WTC11 (cell line): ENCODE measurements at regions not wholly inside any gene's neighbourhood (a gene's known extent, or its start where the extent isn't known, plus 50 kb on each side); places are given as distances from the start of the nearest gene placed in this dataset.
"Not testable (repeated sequence)": the region's sequence is repeated elsewhere in the genome, so short reads cannot be mapped to it uniquely, and the experiment has no call there.

Source experiments
- ATAC-seq: fragments of 200-7000 bp; cut with Tn5 transposase; 2 replicates; pipeline ENCODE4 v1.10.0; 2021; ENCODE audit warnings: mild to moderate bottlenecking, moderate library complexity
- CTCF ChIA-PET: fragments of 300-600 bp; sonication (Branson Sonifier 250); formaldehyde crosslinking; loops from one replicate; lab custom pipeline; 2021; ENCODE audit warnings: antibody characterized with exemption; lab: Charles Lee
- POLR2A ChIA-PET: fragments of 350-600 bp; sonication (Branson Sonifier 250); formaldehyde crosslinking; loops from one replicate; lab custom pipeline; 2021; ENCODE audit warnings: antibody characterized with exemption; lab: Charles Lee
- DNase-seq: peaks from one replicate; pipeline ENCODE4 v3.0.0; 2021; ENCODE audit warnings: low spot score
- H3K27ac Mint-ChIP-seq: 2 replicates; pipeline ENCODE4 v1.8.0; 2021; ENCODE audit warnings: mixed read lengths
- H3K27me3 Mint-ChIP-seq: 2 replicates; pipeline ENCODE4 v1.8.0; 2021; ENCODE audit warnings: low read depth, mild to moderate bottlenecking, moderate library complexity, mixed read lengths
- H3K36me3 Mint-ChIP-seq: 2 replicates; pipeline ENCODE4 v1.8.0; 2021; ENCODE audit warnings: mixed read lengths
- H3K4me1 Mint-ChIP-seq: 2 replicates; pipeline ENCODE4 v1.8.0; 2022; ENCODE audit warnings: mixed read lengths
- H3K4me3 Mint-ChIP-seq: 2 replicates; pipeline ENCODE4 v1.8.0; 2021; ENCODE audit warnings: mild to moderate bottlenecking, moderate library complexity, mixed read lengths
- H3K9me3 Mint-ChIP-seq: 2 replicates; pipeline ENCODE4 v1.8.0; 2021; ENCODE audit warnings: mixed read lengths
- ATF1 ChIP-seq: sonication (generic); formaldehyde crosslinking; IDR thresholded peaks from 2 replicates; pipeline ENCODE4 v1.8.1; 2023; ENCODE audit warnings: mild to moderate bottlenecking, moderate library complexity, missing genetic modification reagents
- CDX4 ChIP-seq: fragments of 250-450 bp; sonication (Bioruptor Pico); IDR thresholded peaks from 2 replicates; pipeline ENCODE4 v1.9.0; 2021; ENCODE audit warnings: moderate library complexity, mild to moderate bottlenecking, inconsistent platforms, borderline replicate concordance
- CREB1 ChIP-seq: sonication (generic); formaldehyde crosslinking; IDR thresholded peaks from 2 replicates; pipeline ENCODE4 v1.8.0; 2023; ENCODE audit warnings: mild to moderate bottlenecking, missing genetic modification reagents
- EMX1 ChIP-seq: fragments of 250-450 bp; sonication (Bioruptor Pico); IDR thresholded peaks from 2 replicates; pipeline ENCODE4 v1.8.0; 2021; ENCODE audit warnings: mild to moderate bottlenecking
- FOXJ3 ChIP-seq: sonication (generic); formaldehyde crosslinking; IDR thresholded peaks from 2 replicates; pipeline ENCODE4 v1.9.0; 2021; ENCODE audit warnings: missing genetic modification reagents, mild to moderate bottlenecking, borderline replicate concordance
- FOXP4 ChIP-seq: sonication (generic); formaldehyde crosslinking; IDR thresholded peaks from 2 replicates; pipeline ENCODE4 v1.8.0; 2022; ENCODE audit warnings: mild to moderate bottlenecking, missing genetic modification reagents
- GABPB1 ChIP-seq: sonication (generic); formaldehyde crosslinking; IDR thresholded peaks from 2 replicates; pipeline ENCODE4 v1.8.1; 2023; ENCODE audit warnings: mild to moderate bottlenecking, missing genetic modification reagents
- GRHL2 ChIP-seq: fragments of 250-450 bp; sonication (Bioruptor Pico); IDR thresholded peaks from 2 replicates; pipeline ENCODE4 v1.8.0; 2022; ENCODE audit warnings: mild to moderate bottlenecking, moderate library complexity; ENCODE audit not compliant: insufficient replicate concordance, severe bottlenecking
- HMGA2 ChIP-seq: fragments of 250-450 bp; sonication (Bioruptor Pico); IDR thresholded peaks from 2 replicates; pipeline ENCODE4 v1.4.0; 2021; ENCODE audit warnings: mild to moderate bottlenecking, moderate library complexity
- NFATC4 ChIP-seq: fragments of 250-450 bp; sonication (Bioruptor Pico); IDR thresholded peaks from 2 replicates; pipeline ENCODE4 v1.9.0; 2021; ENCODE audit warnings: mild to moderate bottlenecking
- NR3C1 ChIP-seq: sonication (generic); formaldehyde crosslinking; conservative IDR thresholded peaks from 2 replicates; pipeline ENCODE4 v1.8.1; 2023; ENCODE audit warnings: low read depth, mild to moderate bottlenecking, missing genetic modification reagents
- RORB ChIP-seq: fragments of 250-450 bp; sonication (Bioruptor Pico); IDR thresholded peaks from 2 replicates; pipeline ENCODE4 v1.9.0; 2021; ENCODE audit warnings: mild to moderate bottlenecking
- SMAD3 ChIP-seq: sonication (generic); formaldehyde crosslinking; IDR thresholded peaks from 2 replicates; pipeline ENCODE4 v1.8.0; 2022; ENCODE audit warnings: missing genetic modification reagents, mild to moderate bottlenecking, borderline replicate concordance
- SMAD4 ChIP-seq: sonication (generic); formaldehyde crosslinking; IDR thresholded peaks from 2 replicates; pipeline ENCODE4 v1.8.0; 2022; ENCODE audit warnings: mild to moderate bottlenecking, missing genetic modification reagents
- SOX15 ChIP-seq: fragments of 250-450 bp; sonication (Bioruptor Pico); IDR thresholded peaks from 2 replicates; pipeline ENCODE4 v1.9.0; 2021; ENCODE audit warnings: mild to moderate bottlenecking
- TEAD4 ChIP-seq: sonication (generic); formaldehyde crosslinking; IDR thresholded peaks from 2 replicates; pipeline ENCODE4 v1.8.0; 2022; ENCODE audit warnings: mild to moderate bottlenecking, missing genetic modification reagents
- ZNF232 ChIP-seq: sonication (generic); formaldehyde crosslinking; IDR thresholded peaks from 2 replicates; pipeline ENCODE4 v1.8.0; 2022; ENCODE audit warnings: mild to moderate bottlenecking, missing genetic modification reagents
- ZNF396 ChIP-seq: fragments of 250-450 bp; sonication (Bioruptor Pico); IDR thresholded peaks from 2 replicates; pipeline ENCODE4 v1.8.0; 2021; ENCODE audit warnings: mild to moderate bottlenecking, moderate library complexity, borderline replicate concordance
- TF ChIP-seq, protein P1 (sequence below): sonication (generic); formaldehyde crosslinking; conservative IDR thresholded peaks from 2 replicates; pipeline ENCODE4 v1.8.1; 2023; ENCODE audit warnings: mild to moderate bottlenecking, low read depth, missing genetic modification reagents, moderate library complexity
- TF ChIP-seq, protein P2 (sequence below): sonication (generic); formaldehyde crosslinking; IDR thresholded peaks from 2 replicates; pipeline ENCODE4 v1.8.1; 2022; ENCODE audit warnings: mild to moderate bottlenecking, missing genetic modification reagents, moderate library complexity, borderline replicate concordance
- TF ChIP-seq, protein P3 (sequence below): sonication (generic); formaldehyde crosslinking; conservative IDR thresholded peaks from 2 replicates; pipeline ENCODE4 v1.8.1; 2022; ENCODE audit warnings: mild to moderate bottlenecking, missing genetic modification reagents
- TF ChIP-seq, protein P4 (sequence below): sonication (generic); formaldehyde crosslinking; IDR thresholded peaks from 2 replicates; pipeline ENCODE4 v1.8.0; 2022; ENCODE audit warnings: mild to moderate bottlenecking, missing genetic modification reagents
- TF ChIP-seq, protein P5 (sequence below): sonication (generic); formaldehyde crosslinking; IDR thresholded peaks from 2 replicates; pipeline ENCODE4 v1.8.0; 2022; ENCODE audit warnings: mild to moderate bottlenecking, missing genetic modification reagents
- TF ChIP-seq, protein P6 (sequence below): sonication (generic); formaldehyde crosslinking; IDR thresholded peaks from 2 replicates; pipeline ENCODE4 v1.8.1; 2023; ENCODE audit warnings: mild to moderate bottlenecking, missing genetic modification reagents, moderate library complexity

DNA sequence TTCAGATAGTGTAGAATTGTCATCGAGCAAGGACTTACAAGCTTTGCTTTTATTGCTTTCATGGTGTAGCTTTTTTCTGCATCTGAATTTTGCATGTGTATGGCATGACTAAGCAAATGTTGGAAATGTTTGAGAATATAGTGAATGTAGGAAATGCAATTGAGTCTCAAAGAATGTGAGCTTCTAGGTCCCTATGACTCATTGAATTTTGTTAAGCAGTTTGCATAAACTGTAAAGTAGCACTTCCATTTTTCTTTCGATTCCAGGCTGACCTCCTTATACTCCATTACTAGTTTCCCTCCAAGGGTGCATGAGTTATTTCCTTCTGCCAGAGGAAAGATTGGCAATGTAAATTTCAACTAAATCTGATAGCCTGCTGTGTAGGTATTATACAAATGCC lies 619.2 kb downstream of the DIPK2A start (continued):
- TF ChIP-seq TEAD4 (no peak), SMAD3 (CRISPR knock-in tag) (no peak), FOXJ3 (CRISPR knock-in tag) (no peak), SOX15 (CRISPR knock-in tag) (no peak), ZNF232 (CRISPR knock-in tag) (no peak), FOXP4 (CRISPR knock-in tag) (no peak), SMAD4 (CRISPR knock-in tag) (no peak)
- TF ChIP-seq, protein P1, sequence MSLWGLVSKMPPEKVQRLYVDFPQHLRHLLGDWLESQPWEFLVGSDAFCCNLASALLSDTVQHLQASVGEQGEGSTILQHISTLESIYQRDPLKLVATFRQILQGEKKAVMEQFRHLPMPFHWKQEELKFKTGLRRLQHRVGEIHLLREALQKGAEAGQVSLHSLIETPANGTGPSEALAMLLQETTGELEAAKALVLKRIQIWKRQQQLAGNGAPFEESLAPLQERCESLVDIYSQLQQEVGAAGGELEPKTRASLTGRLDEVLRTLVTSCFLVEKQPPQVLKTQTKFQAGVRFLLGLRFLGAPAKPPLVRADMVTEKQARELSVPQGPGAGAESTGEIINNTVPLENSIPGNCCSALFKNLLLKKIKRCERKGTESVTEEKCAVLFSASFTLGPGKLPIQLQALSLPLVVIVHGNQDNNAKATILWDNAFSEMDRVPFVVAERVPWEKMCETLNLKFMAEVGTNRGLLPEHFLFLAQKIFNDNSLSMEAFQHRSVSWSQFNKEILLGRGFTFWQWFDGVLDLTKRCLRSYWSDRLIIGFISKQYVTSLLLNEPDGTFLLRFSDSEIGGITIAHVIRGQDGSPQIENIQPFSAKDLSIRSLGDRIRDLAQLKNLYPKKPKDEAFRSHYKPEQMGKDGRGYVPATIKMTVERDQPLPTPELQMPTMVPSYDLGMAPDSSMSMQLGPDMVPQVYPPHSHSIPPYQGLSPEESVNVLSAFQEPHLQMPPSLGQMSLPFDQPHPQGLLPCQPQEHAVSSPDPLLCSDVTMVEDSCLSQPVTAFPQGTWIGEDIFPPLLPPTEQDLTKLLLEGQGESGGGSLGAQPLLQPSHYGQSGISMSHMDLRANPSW: no peak
- TF ChIP-seq, protein P2, sequence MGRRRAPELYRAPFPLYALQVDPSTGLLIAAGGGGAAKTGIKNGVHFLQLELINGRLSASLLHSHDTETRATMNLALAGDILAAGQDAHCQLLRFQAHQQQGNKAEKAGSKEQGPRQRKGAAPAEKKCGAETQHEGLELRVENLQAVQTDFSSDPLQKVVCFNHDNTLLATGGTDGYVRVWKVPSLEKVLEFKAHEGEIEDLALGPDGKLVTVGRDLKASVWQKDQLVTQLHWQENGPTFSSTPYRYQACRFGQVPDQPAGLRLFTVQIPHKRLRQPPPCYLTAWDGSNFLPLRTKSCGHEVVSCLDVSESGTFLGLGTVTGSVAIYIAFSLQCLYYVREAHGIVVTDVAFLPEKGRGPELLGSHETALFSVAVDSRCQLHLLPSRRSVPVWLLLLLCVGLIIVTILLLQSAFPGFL: no peak

GRCh38 chr3:144593881-144594280 lies 622.3 kb downstream of the DIPK2A start:
- ChIA-PET POLR2A (no interaction called here), CTCF (no interaction called here)
- DNase-seq: no peak
- Mint-ChIP-seq H3K4me3 (no peak overlapping the region), H3K36me3 (peaks cover 18% of the 10 kb centered on the region)
- TF ChIP-seq, protein P2: no peak
- TF ChIP-seq ZNF396 (no peak), HMGA2 (CRISPR knock-in tag) (no peak), CREB1 (CRISPR knock-in tag) (no peak), NR3C1 (no peak), EMX1 (CRISPR knock-in tag) (no peak), TEAD4 (no peak), GABPB1 (CRISPR knock-in tag) (no peak), NFATC4 (no peak), RORB (CRISPR knock-in tag) (no peak), GRHL2 (CRISPR knock-in tag) (no peak), CDX4 (CRISPR knock-in tag) (no peak), ATF1 (CRISPR knock-in tag) (no peak)
- TF ChIP-seq, protein P3, sequence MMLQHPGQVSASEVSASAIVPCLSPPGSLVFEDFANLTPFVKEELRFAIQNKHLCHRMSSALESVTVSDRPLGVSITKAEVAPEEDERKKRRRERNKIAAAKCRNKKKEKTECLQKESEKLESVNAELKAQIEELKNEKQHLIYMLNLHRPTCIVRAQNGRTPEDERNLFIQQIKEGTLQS (CRISPR knock-in tag): no peak
- TF ChIP-seq, protein P4, sequence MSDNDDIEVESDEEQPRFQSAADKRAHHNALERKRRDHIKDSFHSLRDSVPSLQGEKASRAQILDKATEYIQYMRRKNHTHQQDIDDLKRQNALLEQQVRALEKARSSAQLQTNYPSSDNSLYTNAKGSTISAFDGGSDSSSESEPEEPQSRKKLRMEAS (CRISPR knock-in tag): no peak
- TF ChIP-seq, protein P5, sequence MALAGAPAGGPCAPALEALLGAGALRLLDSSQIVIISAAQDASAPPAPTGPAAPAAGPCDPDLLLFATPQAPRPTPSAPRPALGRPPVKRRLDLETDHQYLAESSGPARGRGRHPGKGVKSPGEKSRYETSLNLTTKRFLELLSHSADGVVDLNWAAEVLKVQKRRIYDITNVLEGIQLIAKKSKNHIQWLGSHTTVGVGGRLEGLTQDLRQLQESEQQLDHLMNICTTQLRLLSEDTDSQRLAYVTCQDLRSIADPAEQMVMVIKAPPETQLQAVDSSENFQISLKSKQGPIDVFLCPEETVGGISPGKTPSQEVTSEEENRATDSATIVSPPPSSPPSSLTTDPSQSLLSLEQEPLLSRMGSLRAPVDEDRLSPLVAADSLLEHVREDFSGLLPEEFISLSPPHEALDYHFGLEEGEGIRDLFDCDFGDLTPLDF (CRISPR knock-in tag): no peak
- TF ChIP-seq, protein P6, sequence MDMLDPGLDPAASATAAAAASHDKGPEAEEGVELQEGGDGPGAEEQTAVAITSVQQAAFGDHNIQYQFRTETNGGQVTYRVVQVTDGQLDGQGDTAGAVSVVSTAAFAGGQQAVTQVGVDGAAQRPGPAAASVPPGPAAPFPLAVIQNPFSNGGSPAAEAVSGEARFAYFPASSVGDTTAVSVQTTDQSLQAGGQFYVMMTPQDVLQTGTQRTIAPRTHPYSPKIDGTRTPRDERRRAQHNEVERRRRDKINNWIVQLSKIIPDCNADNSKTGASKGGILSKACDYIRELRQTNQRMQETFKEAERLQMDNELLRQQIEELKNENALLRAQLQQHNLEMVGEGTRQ: no peak
- TF ChIP-seq, all 79 proteins: peak for 0
- ATAC-seq: no peak
- peaks cover 24% of the 10 kb centered on the region for H3K4me1 Mint-ChIP-seq
- no peaks in the 10 kb centered on the region for H3K27me3 Mint-ChIP-seq
- no peak overlapping the region for H3K27ac Mint-ChIP-seq
- peaks cover 19% of the 10 kb centered on the region for H3K9me3 Mint-ChIP-seq

GRCh38 chr3:144620236-144620635 lies 648.6 kb downstream of the DIPK2A start:
- Mint-ChIP-seq H3K36me3 (peaks cover 15% of the 10 kb centered on the region), H3K9me3 (peaks cover 30% of the 10 kb centered on the region)
- POLR2A ChIA-PET, H3K4me3 Mint-ChIP-seq, ATAC-seq, CTCF ChIA-PET, H3K4me1 Mint-ChIP-seq, H3K27me3 Mint-ChIP-seq, DNase-seq, H3K27ac Mint-ChIP-seq: not testable (repeated sequence)
